ENCODE measurements at regions not wholly inside any gene's neighbourhood (a gene's known extent, or its start where the extent isn't known, plus 50 kb on each side); places are given as distances from the start of the nearest gene placed in this dataset.

DNA sequence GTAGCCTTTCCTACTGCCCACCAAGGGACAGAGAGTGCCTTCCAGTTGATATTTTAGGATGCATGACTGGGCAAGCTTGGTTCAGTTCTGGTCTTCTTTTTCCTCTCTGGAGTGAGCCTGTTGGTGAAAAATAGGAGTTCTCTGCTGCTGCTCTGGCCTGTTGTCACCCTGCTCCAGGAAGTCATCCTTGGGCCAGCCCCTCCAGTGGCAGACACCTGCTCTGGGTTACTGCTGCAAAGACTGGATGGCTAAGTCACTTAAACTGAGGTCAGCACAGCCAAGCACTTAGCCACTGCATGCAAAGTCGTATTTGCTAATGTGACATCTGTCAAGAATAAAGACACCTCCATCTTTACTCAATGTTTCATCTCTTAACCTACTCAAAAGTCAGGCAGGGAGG is 219.6 kb upstream of the ID2 start:
- Histone ChIP-seq H3K79me2 (ENCODE audit: insufficient read depth, low read length) (no peaks in the 10 kb centered on the region), H2AFZ (ENCODE audit: insufficient read depth, low read depth, low read length, poor library complexity, severe bottlenecking) (no peak overlapping the region), H3K9ac (ENCODE audit: insufficient read depth, low read length, poor library complexity, severe bottlenecking) (no peak overlapping the region), H3K27me3 (ENCODE audit: control insufficient read depth in 2 of 2, insufficient read depth in 2 of 2, low read length in 2 of 2) (peaks cover 4 to 10% of the 10 kb centered on the region in 2 donors), H3K27ac (ENCODE audit: low read depth in 1 of 2, low read length in 2 of 2) (no peak overlapping the region), H3K36me3 (replicated peaks in 1 of 2; ENCODE audit: control insufficient read depth in 1 of 2, insufficient read depth in 2 of 2, low read length in 2 of 2) (no peaks in the 10 kb centered on the region), H3K4me2 (replicated peaks; ENCODE audit: extremely low read depth, low read length, poor library complexity, severe bottlenecking) (no peak overlapping the region), H3K4me1 (ENCODE audit: control insufficient read depth in 1 of 2, insufficient read depth in 2 of 2, low read length in 2 of 2) (peaks cover 5 to 8% of the 10 kb centered on the region in 2 donors), H3K4me3 (replicated peaks in 1 of 3; ENCODE audit: low read depth in 2 of 3, low read length in 3 of 3) (no peak overlapping the region), H3K9me3 (replicated peaks in 1 of 2; ENCODE audit: control insufficient read depth in 1 of 2, insufficient read depth in 1 of 2, low read length in 2 of 2) (no peaks in the 10 kb centered on the region), H4K20me1 (ENCODE audit: insufficient read depth, low read length) (no peaks in the 10 kb centered on the region)
- DNase-seq, result no peak
- Mint-ChIP-seq H3K27ac (no peak overlapping the region), H3K4me3 (no peak overlapping the region), H3K4me1 (peaks cover 15% of the 10 kb centered on the region), H3K27me3 (ENCODE audit: low read depth in 3 of 3) (peaks cover 13 to 24% (median 19%) of the 10 kb centered on the region in 3 donors), H3K36me3 (peaks cover 0 to 4% of the 10 kb centered on the region in 2 donors), H3K9me3 (peaks cover 0 to 4% (median 2%) of the 10 kb centered on the region in 7 donors)
- TF ChIP-seq, protein P1, sequence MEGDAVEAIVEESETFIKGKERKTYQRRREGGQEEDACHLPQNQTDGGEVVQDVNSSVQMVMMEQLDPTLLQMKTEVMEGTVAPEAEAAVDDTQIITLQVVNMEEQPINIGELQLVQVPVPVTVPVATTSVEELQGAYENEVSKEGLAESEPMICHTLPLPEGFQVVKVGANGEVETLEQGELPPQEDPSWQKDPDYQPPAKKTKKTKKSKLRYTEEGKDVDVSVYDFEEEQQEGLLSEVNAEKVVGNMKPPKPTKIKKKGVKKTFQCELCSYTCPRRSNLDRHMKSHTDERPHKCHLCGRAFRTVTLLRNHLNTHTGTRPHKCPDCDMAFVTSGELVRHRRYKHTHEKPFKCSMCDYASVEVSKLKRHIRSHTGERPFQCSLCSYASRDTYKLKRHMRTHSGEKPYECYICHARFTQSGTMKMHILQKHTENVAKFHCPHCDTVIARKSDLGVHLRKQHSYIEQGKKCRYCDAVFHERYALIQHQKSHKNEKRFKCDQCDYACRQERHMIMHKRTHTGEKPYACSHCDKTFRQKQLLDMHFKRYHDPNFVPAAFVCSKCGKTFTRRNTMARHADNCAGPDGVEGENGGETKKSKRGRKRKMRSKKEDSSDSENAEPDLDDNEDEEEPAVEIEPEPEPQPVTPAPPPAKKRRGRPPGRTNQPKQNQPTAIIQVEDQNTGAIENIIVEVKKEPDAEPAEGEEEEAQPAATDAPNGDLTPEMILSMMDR (IDR thresholded peaks at IDR 0.05), result no peak
- intact Hi-C loops (cut with micrococcal nuclease), result no loop called here
- WGBS (ENCODE audit: insufficient coverage), result no CpG with 5 or more reads among the region's 1 CpG

DNA sequence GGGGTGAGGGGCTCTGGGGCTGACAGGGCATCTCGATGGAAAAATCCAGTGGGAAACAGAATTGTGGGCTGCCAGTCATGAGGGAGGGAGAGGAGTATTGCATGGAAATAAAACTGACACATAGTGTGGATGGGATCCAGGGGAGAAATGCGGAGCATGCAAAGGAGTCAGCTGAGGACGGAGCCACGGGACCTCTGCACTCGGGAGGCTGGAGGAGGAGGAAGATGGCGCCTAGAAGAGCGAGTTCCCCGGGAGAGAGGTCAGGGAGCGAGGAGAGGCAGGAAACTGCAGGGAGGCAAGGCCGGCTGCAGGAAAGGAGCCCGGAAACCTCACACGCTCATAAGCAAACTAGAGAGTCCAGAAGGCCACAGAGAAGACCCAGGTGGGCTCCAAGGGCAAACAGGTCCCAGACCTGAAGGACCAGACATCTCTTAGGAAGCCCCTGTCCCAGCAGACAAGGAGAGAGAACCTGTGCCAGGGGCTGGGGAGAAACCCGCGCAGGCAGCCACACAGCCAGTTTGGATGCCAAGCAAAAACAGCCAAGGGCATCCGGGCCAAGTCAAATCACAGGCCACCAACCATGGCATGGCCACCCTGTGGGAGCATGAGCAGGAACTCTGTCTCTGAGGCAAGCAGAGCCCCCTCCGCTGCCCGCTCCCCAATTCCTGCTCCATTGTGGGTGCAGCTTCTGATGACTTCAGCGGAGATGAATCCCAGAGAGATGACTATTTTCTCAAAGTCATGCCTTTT is 218.8 kb upstream of the ID2 start:
- intact Hi-C loops (cut with micrococcal nuclease), result no loop called here
- H3K4me3 ChIP-seq (replicated peaks in 1 of 3; ENCODE audit: low read depth in 2 of 3, low read length in 3 of 3), result no peak overlapping the region
- H3K4me1 ChIP-seq (ENCODE audit: control insufficient read depth in 1 of 2, insufficient read depth in 2 of 2, low read length in 2 of 2), result no peaks in the 10 kb centered on the region
- peaks cover 6 to 16% (median 11%) of the 10 kb centered on the region in 3 donors for H3K27me3 Mint-ChIP-seq (ENCODE audit: low read depth in 3 of 3)
- no peaks in the 10 kb centered on the region for H3K79me2 ChIP-seq (ENCODE audit: insufficient read depth, low read length)
- H3K27ac Mint-ChIP-seq, result peak overlapping the region in 1 of 7 donors; percentile 49
- no peak for DNase-seq
- H3K4me1 Mint-ChIP-seq, result peaks cover 7% of the 10 kb centered on the region
- no peak overlapping the region for H3K4me2 ChIP-seq (replicated peaks; ENCODE audit: extremely low read depth, low read length, poor library complexity, severe bottlenecking)
- no peaks in the 10 kb centered on the region for H4K20me1 ChIP-seq (ENCODE audit: insufficient read depth, low read length)
- H3K9ac ChIP-seq (ENCODE audit: insufficient read depth, low read length, poor library complexity, severe bottlenecking), result no peak overlapping the region
- peaks cover 0 to 2% of the 10 kb centered on the region in 2 donors for H3K27me3 ChIP-seq (ENCODE audit: control insufficient read depth in 2 of 2, insufficient read depth in 2 of 2, low read length in 2 of 2)
- H2AFZ ChIP-seq (ENCODE audit: insufficient read depth, low read depth, low read length, poor library complexity, severe bottlenecking), result no peak overlapping the region
- TF ChIP-seq, protein P1 (IDR thresholded peaks at IDR 0.05), result no peak
- no peak overlapping the region for H3K4me3 Mint-ChIP-seq
- no peaks in the 10 kb centered on the region for H3K36me3 ChIP-seq (replicated peaks in 1 of 2; ENCODE audit: control insufficient read depth in 1 of 2, insufficient read depth in 2 of 2, low read length in 2 of 2)
- 95% methylated on average over 16 of the region's 18 CpGs for WGBS (ENCODE audit: insufficient coverage)
- peaks cover 0 to 2% (median 0%) of the 10 kb centered on the region in 7 donors for H3K9me3 Mint-ChIP-seq
- H3K36me3 Mint-ChIP-seq, result peaks cover 0 to 2% of the 10 kb centered on the region in 2 donors
- no peak overlapping the region for H3K27ac ChIP-seq (ENCODE audit: low read depth in 1 of 2, low read length in 2 of 2)
- no peaks in the 10 kb centered on the region for H3K9me3 ChIP-seq (replicated peaks in 1 of 2; ENCODE audit: control insufficient read depth in 1 of 2, insufficient read depth in 1 of 2, low read length in 2 of 2)

All from CD14-positive monocyte (primary cell).